SK-N-DZ (cell line): ENCODE measurements at regions not wholly inside any gene's neighbourhood (a gene's known extent, or its start where the extent isn't known, plus 50 kb on each side); places are given as distances from the start of the nearest gene placed in this dataset.
A peak's percentile ranks its signal among the peaks of the same experiment; 100 is the strongest.

Experiments used
- DNase-seq: peaks from one replicate; pipeline ENCODE4 v3.0.0-alpha.2; 2015; ENCODE audit warnings: low spot score

GRCh38 chr22:34045311-34045710, 125.0 kb upstream of the LARGE1 start:
- no peak for DNase-seq

GRCh38 chr22:34055525-34056200, 135.4 kb upstream of the LARGE1 start:
- DNase-seq = peak; percentile 40

GRCh38 chr22:34057726-34058125, 137.4 kb upstream of the LARGE1 start:
- no peak for DNase-seq

DNA sequence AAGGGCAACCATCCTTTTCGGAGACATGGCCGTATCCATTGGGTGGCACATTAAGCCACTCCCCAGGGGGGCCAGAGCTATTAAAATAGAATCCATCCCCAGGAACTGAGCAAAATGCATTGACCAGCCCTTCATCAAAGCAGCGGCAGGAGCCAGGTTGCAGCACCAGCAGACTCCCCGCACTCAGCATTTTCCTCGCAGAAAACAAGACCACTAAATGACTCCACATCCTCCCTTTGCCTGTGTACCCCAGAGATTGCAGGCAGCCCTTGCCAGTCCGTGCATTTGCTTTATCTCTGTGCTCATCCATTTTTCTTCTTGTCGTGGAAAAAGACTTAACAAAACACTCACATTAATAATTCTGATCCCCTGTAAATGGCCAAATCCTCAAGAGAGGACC, 144.4 kb upstream of the LARGE1 start:
- DNase-seq = no peak

DNA sequence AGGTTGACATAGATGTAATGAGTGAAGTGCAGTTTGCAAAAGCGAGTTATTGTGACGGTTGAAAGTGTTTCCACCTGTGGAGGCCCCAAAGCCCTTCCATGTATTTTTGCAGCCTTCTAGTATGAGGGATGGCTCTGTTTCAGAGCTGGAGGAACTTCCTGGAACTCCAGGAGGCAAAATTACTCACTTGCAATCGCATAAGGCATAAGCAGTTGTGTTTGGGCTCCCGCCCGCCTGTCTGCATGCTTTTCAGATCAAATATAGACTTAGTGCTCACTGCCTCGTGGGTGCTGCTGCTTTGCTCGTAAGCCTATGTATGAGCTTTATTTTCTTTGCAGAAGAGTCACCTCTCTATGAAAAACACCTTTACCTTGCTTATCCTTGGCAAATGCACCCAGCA, 146.8 kb upstream of the LARGE1 start:
- DNase-seq = no peak

DNA sequence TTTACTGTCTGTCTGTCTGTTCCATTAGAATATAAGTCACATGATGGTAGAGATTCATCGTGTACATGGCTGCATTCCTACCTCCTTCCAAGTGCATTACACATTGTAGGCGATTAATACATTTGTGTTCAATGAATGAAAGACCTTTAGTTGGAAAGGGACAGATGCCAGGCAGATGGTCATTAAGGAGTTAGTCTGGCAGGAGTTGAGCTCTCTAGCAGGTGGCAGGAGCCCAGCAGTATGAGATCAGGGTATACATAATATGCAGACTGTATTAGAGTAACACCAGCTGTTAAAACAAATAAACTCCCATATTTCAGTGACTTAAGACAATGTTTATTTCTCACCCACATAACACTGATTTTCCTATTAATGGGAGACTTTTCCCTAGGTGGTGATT, 147.7 kb upstream of the LARGE1 start:
- no peak for DNase-seq

DNA sequence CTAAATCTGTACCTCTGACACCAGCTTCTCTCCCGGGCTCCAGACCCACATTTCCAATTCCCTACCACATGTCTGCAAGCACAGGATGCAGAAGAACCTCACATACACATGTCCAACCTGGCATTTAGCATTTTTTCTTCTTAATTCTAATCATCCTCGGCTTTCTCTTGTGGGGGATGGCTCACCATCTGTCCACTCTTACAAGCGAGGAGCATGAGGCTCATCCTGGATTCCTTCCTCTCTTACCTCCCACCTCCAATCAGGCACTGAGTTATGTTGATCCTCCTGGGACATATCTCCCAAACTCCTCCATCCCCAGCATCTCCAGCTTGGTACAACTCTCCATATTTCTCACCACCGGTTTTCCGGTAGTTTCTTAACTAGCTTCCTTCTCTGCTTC, 149.8 kb upstream of the LARGE1 start:
- no peak for DNase-seq

- no peak for DNase-seq
Observed at GRCh38 chr22:34070531-34070930, 150.3 kb upstream of the LARGE1 start.

DNA sequence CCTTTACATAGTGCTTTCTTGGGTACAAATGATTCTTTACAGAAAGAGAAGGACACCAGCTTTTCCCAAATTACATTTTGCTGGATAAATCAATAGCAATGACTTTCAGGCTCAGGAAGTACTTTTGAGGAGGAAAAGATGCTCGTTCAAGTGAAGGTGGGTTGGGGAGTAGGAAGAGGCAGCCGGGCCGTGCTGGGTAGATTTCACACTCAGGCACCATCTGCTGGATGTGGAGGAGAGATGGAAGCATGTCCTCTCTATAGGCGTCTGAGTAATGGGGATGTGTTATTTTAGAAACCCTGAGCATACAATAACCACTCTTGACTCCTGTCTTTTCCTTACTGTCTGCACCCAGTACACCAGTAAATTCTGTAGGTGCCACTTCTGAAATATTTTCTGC, 152.3 kb upstream of the LARGE1 start:
- no peak for DNase-seq

DNA sequence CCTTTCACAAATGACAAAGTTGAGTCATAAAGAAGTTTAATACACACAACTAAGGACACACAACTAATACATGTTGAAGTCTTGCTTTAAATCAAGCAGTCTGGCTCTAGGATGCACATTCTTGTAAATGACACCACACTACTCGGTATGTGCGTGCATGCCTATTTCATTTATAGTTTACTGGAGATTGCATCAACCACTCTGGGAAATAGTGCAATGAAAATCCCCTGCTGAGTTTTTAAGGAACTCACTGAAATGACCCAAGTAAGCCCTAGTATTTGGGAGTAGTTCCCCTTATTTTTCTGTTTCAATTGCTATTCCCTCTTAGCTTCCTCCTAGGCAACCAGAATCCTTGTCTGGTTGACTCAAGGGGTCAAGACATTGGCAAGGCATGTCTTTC, 160.2 kb upstream of the LARGE1 start:
- DNase-seq = no peak

- no peak for DNase-seq
Observed at GRCh38 chr22:34096770-34097169, 176.5 kb upstream of the LARGE1 start.

DNA sequence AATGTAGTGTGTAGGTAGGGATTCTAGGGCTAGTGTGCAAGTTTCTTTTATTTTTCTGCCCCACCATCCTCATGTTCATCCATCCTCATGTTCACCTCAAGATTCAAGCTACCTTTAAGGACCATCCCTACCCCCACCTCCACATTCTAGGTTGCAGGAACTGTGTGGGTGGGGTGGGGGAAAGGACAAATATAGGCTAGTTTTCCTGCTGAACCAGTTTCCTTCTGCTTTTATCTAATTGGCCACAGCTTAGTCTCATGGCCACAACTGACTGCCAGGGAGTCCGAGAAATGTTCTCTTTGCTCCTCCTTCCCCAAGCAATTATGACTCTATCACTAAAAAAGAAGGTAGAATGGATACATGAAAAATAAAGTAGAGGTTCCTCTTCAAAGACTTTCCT, 179.0 kb upstream of the LARGE1 start:
- DNase-seq = no peak

GRCh38 chr22:34102633-34103032, 182.4 kb upstream of the LARGE1 start:
- no peak for DNase-seq

DNA sequence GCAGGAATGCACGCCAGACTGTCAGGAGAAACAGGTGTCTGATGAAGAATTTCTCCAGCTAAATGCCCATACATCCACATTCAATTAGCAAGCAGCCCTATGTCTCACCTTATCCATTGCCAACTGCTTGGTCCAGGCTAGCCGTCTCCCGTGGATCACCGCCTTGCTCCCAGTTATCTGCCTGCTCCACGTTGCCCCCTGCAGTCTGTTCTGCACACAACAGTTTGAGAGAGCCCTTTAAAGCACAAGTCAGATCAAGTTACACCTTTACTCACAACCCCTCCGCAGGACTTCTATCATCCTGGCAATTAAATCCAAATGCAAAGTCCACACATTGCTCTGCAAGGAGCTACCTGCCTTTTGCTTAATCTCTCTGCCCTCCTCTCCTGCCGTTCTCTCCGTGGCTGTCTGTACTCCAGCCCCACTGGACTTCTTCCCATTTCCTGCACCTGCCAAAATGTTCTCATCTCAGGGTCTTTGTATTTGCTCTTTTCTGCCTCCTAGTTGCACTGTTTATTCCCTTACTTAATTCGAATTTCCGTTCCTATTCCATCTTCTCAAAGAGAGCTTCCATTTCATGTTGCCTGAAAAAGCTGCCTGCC, 185.3 kb upstream of the LARGE1 start:
- DNase-seq = peak; percentile 56

DNA sequence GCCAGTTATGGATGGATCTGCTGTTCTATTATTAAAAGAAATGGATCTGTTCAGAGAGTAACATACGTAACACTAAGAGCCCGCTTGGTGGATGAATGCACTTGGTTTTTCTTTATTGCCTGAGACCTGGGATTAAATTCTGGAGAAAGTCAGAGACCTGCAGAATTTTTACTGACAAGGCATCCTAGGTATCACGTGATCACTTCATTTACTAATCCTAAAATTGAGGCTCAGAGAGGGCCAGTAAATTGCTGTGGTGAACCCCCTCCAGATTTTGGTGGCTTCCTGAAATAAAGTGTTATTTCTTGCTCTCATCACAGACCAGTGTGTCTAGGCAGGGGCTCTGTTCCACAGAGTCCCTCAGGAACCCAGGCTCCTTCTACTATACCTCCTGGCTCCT, 187.9 kb upstream of the LARGE1 start:
- no peak for DNase-seq

DNA sequence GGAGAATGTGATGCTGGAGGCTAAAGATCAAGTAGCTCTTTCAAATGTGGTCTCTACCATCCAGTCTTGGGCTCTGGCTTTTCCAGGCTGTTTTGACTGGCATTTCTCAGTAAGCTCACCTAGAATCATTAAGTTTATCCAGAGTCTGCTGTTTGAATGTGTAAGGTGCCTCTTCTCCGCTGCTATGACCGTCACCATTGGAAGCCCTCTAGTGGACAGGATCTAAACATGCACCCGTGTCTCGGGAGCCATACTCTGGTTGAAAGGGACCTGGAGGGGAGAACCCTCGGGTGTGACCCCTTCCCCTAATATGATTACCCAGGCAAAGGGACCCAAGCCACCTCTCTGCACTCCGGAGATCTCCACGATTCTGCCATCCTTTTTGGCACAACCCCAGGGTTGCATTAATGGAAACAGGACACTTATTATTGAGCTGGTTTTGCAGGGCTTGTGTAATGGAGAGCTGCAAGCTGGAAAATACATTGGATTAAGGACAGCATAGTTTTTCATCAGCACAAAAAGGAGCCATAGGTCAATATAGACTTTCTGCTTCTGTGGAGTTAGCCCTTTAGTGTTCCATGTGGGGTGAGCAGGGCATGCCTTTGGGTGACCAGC, 191.0 kb upstream of the LARGE1 start:
- DNase-seq = peak; percentile 48

DNA sequence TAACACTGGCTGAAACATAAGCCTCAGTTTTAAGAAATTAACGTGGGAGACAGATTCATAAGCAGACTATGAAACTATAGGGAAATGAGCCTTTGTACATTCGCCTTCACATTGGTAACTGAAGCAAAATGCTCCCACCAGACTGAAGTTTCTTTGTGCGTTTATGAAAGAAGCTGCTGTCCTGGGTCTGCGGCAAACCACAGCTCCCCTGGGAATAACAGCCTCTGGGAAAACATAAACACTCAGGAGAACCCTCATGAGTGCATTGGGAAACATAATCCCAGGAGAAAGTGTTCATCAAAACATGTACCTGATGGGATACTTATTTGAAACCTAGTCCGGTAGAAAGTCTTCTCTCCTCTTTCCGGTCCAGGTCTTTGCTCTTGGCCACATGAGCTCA, 193.1 kb upstream of the LARGE1 start:
- no peak for DNase-seq

- no peak for DNase-seq
Observed at GRCh38 chr22:34114406-34114805, 194.1 kb upstream of the LARGE1 start.

DNA sequence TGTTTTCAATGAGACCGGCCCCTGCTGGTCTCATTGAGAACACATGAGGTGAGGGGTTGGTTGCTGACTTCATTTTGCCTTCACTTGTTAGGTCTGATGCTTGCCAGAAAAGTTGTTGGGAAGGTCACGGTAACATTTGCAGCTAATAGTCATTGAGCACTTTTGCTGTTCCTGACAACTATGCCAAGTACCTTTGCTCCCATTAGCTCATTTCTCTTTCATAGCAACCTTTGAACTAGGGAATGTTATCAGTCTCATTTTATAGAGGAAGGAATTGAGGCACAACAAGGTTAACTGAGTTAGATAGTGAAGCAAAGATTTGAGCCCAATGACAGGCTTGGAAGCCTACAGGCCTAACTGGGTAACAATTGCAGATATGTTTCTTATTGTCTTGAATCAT, 195.4 kb upstream of the LARGE1 start:
- no peak for DNase-seq

GRCh38 chr22:34116126-34116525, 195.8 kb upstream of the LARGE1 start:
- DNase-seq = no peak

DNA sequence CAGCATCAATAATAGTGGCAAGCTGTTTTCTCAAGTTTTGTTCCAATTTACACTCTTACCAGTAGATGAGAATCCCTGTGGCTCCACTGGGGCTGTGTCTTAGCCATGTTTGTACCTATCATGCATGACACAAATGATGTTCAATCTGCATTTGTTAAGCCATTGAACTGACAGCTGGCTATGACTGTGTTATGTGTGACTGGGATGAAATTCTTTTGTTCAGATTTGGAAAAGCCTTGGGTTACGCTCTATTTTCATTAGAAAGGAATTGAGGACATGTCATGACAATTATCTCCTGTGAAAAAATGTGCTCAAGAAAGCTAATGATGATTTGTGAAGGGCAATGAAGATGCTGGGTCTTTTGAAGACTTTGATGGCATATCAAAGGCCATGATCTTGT, 201.8 kb upstream of the LARGE1 start:
- DNase-seq = no peak

DNA sequence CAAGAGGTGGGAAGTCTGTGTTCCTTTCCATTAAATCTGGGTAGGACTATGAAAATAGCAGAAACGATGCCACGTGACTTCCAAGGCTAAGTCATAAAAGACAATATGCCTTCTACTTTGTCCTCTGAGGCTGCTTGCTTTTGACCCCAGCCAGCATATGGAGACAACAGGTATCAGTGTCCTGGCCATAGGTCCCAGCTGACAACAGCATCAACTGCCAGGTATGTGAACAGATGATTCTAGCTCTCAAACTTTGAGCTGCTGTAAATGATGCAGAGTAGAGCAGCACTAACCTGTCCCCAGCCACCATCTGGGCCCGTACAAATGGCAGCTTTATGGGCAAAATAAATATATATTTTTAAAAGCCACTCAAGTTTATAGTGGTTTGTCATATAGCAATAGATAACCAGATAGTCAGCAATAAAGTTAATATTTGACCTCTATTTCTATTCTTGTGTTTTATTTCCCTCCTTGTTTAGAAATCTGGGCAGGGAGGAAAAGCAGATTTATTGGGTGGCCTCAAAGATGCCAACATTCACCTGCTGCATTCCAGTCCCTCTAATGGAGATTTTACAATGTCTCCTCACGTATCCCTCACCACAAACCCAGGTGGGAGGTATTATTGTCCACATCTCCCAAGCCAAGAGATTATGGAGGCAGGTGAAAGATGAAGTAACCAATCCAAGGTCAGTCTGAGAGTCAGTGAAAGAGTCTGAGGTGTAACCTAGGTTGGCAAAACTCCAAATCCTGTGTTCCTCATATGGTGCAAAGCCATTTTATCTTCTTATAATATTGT, 209.6 kb upstream of the LARGE1 start:
- no peak for DNase-seq

GRCh38 chr22:34135749-34136148, 215.5 kb upstream of the LARGE1 start:
- no peak for DNase-seq
